OCI-LY1 (cell line): ENCODE measurements at regions not wholly inside any gene's neighbourhood (a gene's known extent, or its start where the extent isn't known, plus 50 kb on each side); places are given as distances from the start of the nearest gene placed in this dataset.

Experiments used
- EZH2 ChIP-seq: fragments of 200-600 bp; sonication (generic), shearing (Covaris generic); IDR thresholded peaks from 2 replicates; pipeline ENCODE4 v1.8.0; 2017; ENCODE audit warnings: borderline replicate concordance, mixed run types, mild to moderate bottlenecking, antibody characterized with exemption, low read length, moderate library complexity, mixed read lengths
- TF ChIP-seq, protein P1 (sequence below): fragments of 200-600 bp; sonication (generic), shearing (Covaris generic); IDR thresholded peaks from 2 replicates; pipeline ENCODE4 v1.5.1; 2017; ENCODE audit warnings: mild to moderate bottlenecking, antibody characterized with exemption, low read length, moderate library complexity, mixed read lengths

GRCh38 chr4:18458465-18458864 lies 436.9 kb upstream of the LCORL start:
- TF ChIP-seq, protein P1, sequence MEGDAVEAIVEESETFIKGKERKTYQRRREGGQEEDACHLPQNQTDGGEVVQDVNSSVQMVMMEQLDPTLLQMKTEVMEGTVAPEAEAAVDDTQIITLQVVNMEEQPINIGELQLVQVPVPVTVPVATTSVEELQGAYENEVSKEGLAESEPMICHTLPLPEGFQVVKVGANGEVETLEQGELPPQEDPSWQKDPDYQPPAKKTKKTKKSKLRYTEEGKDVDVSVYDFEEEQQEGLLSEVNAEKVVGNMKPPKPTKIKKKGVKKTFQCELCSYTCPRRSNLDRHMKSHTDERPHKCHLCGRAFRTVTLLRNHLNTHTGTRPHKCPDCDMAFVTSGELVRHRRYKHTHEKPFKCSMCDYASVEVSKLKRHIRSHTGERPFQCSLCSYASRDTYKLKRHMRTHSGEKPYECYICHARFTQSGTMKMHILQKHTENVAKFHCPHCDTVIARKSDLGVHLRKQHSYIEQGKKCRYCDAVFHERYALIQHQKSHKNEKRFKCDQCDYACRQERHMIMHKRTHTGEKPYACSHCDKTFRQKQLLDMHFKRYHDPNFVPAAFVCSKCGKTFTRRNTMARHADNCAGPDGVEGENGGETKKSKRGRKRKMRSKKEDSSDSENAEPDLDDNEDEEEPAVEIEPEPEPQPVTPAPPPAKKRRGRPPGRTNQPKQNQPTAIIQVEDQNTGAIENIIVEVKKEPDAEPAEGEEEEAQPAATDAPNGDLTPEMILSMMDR, result no peak
- no peak for TF ChIP-seq EZH2
